Ovary (tissue), 7 donors: ENCODE measurements at regions not wholly inside any gene's neighbourhood (a gene's known extent, or its start where the extent isn't known, plus 50 kb on each side); places are given as distances from the start of the nearest gene placed in this dataset.
"Not testable (repeated sequence)": the region's sequence is repeated elsewhere in the genome, so short reads cannot be mapped to it uniquely, and the experiment has no call there.

Experiments
- DNase-seq, 5 donors: peaks; one replicate each; pipeline ENCODE4 v3.0.0-alpha.2; 2019 to 2020
- H3K27ac ChIP-seq, 2 donors: fragments of 200-600 bp; one replicate each; pipeline versions ENCODE4 v1.5.1 to v1.8.0; 2019 to 2022
- H3K27me3 ChIP-seq: fragments of 200-600 bp; one replicate; pipeline ENCODE4 v1.8.0; 2022
- H3K36me3 ChIP-seq: fragments of 200-600 bp; sonication (generic); one replicate; pipeline ENCODE4 v1.5.1; 2019
- H3K4me1 ChIP-seq: one replicate; pipeline ENCODE4 v1.8.1; 2013; ENCODE audit warnings: mild to moderate bottlenecking, moderate library complexity; ENCODE audit not compliant: insufficient read depth
- H3K4me3 ChIP-seq: fragments of 200-600 bp; sonication (generic); one replicate; pipeline ENCODE4 v1.5.1; 2017
- H3K9me3 ChIP-seq, 2 donors: fragments of 200-600 bp in 1 of 2; sonication (generic) in 1 of 2; one replicate each; pipeline versions ENCODE4 v1.5.1 to v1.8.1; 2013 to 2019; ENCODE audit warnings: mild to moderate bottlenecking in 1 of 2, moderate library complexity in 1 of 2
- CTCF ChIP-seq, 3 donors: fragments of 450-650 bp in 2 of 3; fragments of 200-600 bp in 1 of 3; IDR thresholded peaks; one replicate each; pipeline versions ENCODE4 v1.5.1 to v1.8.0; 2016 to 2022; ENCODE audit warnings: antibody characterized with exemption in 3 of 3, mild to moderate bottlenecking in 1 of 3
- EP300 ChIP-seq: sonication (generic); formaldehyde crosslinking; IDR thresholded peaks from one replicate; pipeline ENCODE4 v1.6.1; 2017; ENCODE audit warnings: antibody characterized with exemption
- POLR2A ChIP-seq: fragments of 450-650 bp; IDR thresholded peaks from one replicate; pipeline ENCODE4 v1.6.1; 2017; ENCODE audit warnings: antibody characterized with exemption, mild to moderate bottlenecking, moderate library complexity
- WGBS, 3 donors: extraction: QIAGEN DNeasy Blood & Tissue Kit in 1 of 3; methylation state at CpG; one replicate each; pipeline versions ENCODE4 v1.1.5 to v1.1.7; 2013 to 2017; 5-methylcytosine and 5-hydroxymethylcytosine counted together
- intact Hi-C, 4 donors: fragments of 100-400 bp; cut with DNase I; formaldehyde crosslinking; loops; one replicate each; pipeline versions ENCODE4 v1.11.0 to v1.15.1; 2022 to 2023
- donor health status: DM: no; HTN: no; CAD: no; lungs with moderate emphysema.
- donor health status: DM: no; HTN: no; CAD: no.
- donor health status: Bipolar disorder and iron deficiency.
- donor health status: DM: no; HTN: no; CAD: no.
- donor health status: DM: yes; HTN: yes; CAD: no.

GRCh38 chr17:47057830-47058229, 78.8 kb upstream of the RPRML start:
- no peak for TF ChIP-seq POLR2A
- TF ChIP-seq CTCF (IDR thresholded peaks at IDR 0.05): no peak
- no peak for TF ChIP-seq EP300
- WGBS, 3 donors: 77 to 82% (median 77%) methylated on average over 5 of the region's 5 CpGs
- intact Hi-C loops: no loop called here

GRCh38 chr17:47057279-47057678, 78.2 kb upstream of the RPRML start:
- intact Hi-C loops, H3K36me3 ChIP-seq, H3K4me1 ChIP-seq, DNase-seq, H3K9me3 ChIP-seq, H3K27ac ChIP-seq, H3K27me3 ChIP-seq, H3K4me3 ChIP-seq: not testable (repeated sequence)
- WGBS, 3 donors: 95 to 98% (median 96%) methylated on average over 26 to 31 of the region's 31 CpGs

More at GRCh38 chr17:47057830-47058229, 78.8 kb upstream of the RPRML start:
- H3K4me3 ChIP-seq: no peak overlapping the region
- no peaks in the 10 kb centered on the region for H3K9me3 ChIP-seq
- H3K4me1 ChIP-seq: no peaks in the 10 kb centered on the region
- H3K36me3 ChIP-seq: no peaks in the 10 kb centered on the region
- no peak for DNase-seq
- H3K27me3 ChIP-seq: no peaks in the 10 kb centered on the region
- no peak overlapping the region for H3K27ac ChIP-seq

- H3K27ac ChIP-seq, intact Hi-C loops: not testable (repeated sequence)
- WGBS, 3 donors: 87 to 92% (median 92%) methylated on average over 7 to 9 of the region's 9 CpGs
Measured at GRCh38 chr17:47056687-47057086, 77.6 kb upstream of the RPRML start.

More at GRCh38 chr17:47056687-47057086, 77.6 kb upstream of the RPRML start:
- H3K4me1 ChIP-seq, DNase-seq, H3K27me3 ChIP-seq, H3K4me3 ChIP-seq, H3K9me3 ChIP-seq, H3K36me3 ChIP-seq: not testable (repeated sequence)
